HS-5 (cell line): ENCODE measurements at regions not wholly inside any gene's neighbourhood (a gene's known extent, or its start where the extent isn't known, plus 50 kb on each side); places are given as distances from the start of the nearest gene placed in this dataset.
"Not testable (repeated sequence)": the region's sequence is repeated elsewhere in the genome, so short reads cannot be mapped to it uniquely, and the experiment has no call there.

Source experiments
- DNase-seq: peaks from one replicate; pipeline ENCODE4 v3.0.0-alpha.2; 2012; ENCODE audit warnings: low read depth

- not testable (repeated sequence) for DNase-seq
Observed at GRCh38 chr20:30164389-30164788, 1093.1 kb upstream of the DEFB115 start.

GRCh38 chr20:30167540-30167939 lies 1089.9 kb upstream of the DEFB115 start:
- no peak for DNase-seq

DNA sequence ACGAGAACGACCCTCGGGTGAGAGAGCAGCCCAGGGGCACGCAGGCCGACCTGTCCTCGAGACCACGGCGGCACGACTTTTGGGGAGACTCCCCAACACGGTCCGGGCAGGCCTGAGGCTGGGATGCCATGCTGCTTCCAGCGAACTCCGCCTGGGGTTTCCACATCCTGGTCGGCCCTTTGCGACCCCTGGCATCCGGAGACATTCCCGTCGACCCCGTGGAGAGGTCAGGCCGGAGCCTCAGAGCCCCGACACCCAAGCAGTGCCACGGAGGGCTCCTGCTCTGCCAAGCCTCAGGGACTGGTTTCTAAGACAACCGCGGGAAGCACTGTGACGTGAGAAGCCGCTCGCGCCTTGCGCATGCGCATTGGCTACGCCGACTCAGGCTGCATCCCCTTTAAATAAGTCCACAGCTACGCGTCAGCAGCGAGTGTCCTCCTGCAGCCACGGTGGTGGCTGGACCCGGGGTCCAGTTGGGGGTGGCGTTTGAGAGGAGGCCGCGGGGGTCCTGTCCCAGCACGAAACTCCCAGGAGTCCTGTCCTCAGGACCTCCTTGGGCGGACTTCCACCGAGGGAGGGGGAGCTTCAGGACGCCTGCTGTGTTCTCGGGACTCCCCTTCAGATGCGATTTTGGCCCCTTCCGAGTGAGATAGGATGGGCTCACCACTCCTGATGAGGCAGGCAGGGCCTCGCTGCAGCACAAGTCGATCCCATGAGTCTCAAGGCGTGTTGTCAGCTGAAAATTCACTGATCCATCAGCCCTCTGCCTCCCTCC lies 1089.3 kb upstream of the DEFB115 start:
- DNase-seq = no peak

- no peak for DNase-seq
Observed at GRCh38 chr20:30168800-30169138, 1088.7 kb upstream of the DEFB115 start.

DNA sequence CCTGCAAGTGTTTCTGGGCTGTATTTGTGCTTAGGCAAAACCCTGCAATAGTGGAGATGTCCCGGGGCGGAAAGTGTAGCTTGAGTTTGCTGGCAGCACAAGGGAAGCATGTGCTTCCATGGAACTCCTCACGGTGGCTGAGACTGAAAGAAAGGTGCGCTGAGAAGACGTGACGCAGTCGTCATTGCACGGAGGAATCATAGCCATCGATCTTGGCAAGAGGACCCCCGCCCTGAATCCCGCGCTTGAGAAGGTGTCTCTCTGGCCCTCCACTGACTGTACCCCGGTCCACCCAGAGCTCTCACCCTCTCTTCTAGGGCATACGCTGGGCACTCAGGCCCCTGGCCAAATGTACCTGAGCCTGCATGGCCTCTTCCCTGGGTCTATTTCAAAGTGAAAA lies 1081.8 kb upstream of the DEFB115 start:
- DNase-seq = no peak

DNA sequence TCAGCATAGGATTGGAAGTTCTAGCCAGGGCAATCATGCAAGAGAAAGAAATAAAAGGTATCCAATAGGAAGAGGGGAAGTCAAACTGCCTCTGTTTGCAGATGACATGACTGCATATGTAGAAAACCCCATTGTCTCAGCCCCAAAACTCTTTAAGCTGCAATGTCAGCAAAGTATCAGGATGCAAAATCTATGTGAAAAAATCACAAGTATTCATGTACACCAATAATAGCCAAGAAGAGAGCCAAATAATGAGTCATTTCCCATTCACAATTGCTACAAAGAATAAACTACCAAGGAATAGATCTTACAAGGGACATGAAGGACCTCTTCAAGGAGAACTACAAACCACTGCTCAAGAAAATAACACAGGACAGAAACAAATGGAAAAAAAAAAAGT lies 1074.3 kb upstream of the DEFB115 start:
- not testable (repeated sequence) for DNase-seq

GRCh38 chr20:30191785-30192184 lies 1065.7 kb upstream of the DEFB115 start:
- not testable (repeated sequence) for DNase-seq

GRCh38 chr20:30234477-30234876 lies 1023.0 kb upstream of the DEFB115 start:
- not testable (repeated sequence) for DNase-seq

DNA sequence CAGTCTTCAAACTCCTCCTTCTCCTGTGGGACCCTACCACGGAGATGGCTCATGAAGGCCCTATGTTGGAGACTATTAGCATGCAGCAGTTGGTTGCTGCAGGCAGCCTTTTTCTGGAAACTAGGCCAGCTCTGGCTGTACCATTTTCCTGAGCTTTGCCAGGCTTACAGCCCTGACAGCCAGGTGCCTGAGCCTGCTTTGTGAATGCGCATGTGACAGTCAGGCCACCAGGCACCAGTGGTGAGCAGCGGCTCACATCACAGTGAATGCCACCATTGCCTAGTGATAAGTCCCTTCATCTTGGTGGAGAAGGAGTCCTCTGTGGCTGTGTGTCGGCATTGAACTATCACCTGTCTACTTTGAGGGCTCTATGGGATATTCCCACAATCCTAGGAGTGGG lies 982.4 kb upstream of the DEFB115 start:
- not testable (repeated sequence) for DNase-seq

DNA sequence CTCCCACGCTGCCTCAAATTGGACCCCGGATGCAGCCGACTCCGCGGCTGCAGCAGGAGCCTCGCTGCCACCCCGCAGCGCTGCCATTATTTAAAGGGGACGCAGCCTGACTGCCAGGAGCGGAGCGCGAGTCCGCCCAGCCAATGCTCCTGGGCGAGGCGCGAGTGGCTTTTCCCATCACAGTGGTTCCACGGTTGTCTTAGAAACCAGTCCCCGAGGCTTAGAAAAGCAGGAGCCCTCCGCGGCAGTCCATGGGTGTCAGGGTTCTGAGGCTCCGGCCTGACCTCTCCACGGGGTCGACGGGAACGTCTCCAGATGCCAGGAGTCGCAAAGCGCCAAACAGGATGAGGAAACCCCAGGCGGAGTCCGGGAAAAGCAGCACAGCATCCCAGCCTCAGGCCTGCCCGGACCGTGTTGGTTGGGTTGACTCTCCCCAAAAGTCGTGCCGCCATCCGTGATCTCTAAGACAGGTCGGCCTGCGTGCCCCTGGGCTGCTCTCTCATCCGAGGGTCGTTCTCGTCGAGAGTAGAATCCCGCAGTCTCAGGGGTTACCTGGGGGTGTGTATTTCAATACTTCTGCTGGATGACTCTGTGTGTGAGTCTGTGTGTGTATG lies 975.8 kb upstream of the DEFB115 start:
- DNase-seq = no peak

GRCh38 chr20:30283476-30284280 lies 973.8 kb upstream of the DEFB115 start:
- DNase-seq = peak; percentile 31

DNA sequence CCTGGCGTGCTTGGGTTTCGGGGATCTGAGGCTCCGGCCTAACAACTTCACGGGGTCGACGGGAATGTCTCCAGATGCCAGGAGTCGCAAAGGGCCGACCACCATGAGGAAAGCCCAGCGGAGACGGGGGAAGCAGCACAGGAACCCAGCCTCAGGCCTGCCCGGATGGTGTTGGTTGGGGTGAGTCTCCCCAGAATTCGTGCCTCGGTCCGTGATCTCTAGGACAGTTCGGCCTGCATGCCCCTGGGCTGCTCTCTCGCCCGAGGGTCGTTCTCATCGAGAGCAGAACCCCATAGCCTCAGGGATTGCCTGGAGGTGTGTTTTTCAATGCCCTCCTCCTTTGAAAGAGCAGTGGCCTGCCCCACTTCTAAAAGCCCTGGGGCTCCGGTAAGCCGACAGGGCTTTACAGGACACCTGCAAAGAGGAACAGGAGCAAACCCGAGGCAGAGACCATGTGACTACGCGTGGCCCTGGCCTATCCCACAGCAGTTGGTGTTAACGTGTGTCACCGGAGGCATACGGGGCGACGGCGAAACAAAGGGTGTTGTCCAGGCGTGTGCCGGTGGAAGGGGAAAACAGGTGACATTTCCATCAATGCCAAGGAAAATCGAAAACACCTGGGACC lies 973.1 kb upstream of the DEFB115 start:
- no peak for DNase-seq

DNA sequence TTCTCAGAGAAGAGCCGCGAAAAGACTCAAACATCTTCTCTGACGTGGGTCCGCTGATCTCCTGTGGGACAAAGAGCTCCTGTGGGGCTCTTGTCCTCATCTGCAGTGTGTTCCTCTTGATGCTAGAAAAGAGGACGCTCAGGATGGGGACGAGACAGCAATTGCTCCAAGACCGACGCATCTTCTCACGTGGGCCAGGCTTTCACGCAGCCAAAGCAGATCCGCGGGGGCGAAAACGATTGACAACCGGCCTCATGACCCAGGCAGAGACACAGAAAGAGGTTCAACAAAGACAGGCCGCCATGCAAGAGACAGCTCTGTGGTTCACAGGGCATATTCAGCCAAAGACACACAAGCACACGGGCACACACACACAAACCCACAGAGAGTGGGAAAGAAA lies 971.8 kb upstream of the DEFB115 start:
- no peak for DNase-seq

DNA sequence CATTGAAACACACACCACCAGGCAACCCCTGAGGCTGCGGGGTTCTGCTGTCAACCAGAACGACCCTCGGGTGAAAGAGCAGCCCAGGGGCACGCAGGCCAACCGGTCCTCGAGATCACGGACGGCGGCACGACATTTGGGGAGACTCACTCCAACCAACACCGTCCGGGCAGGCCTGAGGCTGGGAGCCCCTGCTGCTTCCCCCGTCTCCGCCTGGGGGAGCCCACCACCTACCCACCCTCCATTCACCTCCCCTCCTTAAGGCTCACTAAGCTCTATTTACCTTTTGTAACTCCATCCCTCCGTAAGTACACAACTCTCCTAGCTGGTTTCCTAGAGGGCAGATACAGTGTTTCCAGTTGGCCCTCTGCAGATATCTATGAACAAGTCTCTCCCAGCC lies 971.3 kb upstream of the DEFB115 start:
- DNase-seq = no peak

GRCh38 chr20:30287459-30287858 lies 970.0 kb upstream of the DEFB115 start:
- not testable (repeated sequence) for DNase-seq

GRCh38 chr20:30288346-30288745 lies 969.1 kb upstream of the DEFB115 start:
- DNase-seq = no peak

DNA sequence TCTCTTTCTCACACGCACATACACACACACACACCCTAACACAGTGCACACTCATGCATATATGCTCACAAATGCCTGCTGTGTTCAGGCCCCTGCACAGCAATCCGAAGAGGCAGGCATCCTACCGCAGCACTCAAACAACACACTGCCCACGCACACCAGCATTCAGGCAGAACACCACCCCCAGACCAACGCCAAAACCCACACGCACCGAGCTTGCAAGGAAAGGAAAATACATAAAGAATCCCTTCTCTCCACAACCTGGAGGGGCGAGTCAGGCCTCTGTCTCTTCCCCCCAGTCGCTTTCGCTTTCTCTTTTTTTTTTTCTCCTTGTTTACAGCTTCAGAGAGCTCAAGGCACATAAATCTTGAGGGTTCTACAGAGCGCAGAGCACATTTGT lies 968.4 kb upstream of the DEFB115 start:
- DNase-seq = not testable (repeated sequence)

GRCh38 chr20:30289711-30290141 lies 967.7 kb upstream of the DEFB115 start:
- not testable (repeated sequence) for DNase-seq

DNA sequence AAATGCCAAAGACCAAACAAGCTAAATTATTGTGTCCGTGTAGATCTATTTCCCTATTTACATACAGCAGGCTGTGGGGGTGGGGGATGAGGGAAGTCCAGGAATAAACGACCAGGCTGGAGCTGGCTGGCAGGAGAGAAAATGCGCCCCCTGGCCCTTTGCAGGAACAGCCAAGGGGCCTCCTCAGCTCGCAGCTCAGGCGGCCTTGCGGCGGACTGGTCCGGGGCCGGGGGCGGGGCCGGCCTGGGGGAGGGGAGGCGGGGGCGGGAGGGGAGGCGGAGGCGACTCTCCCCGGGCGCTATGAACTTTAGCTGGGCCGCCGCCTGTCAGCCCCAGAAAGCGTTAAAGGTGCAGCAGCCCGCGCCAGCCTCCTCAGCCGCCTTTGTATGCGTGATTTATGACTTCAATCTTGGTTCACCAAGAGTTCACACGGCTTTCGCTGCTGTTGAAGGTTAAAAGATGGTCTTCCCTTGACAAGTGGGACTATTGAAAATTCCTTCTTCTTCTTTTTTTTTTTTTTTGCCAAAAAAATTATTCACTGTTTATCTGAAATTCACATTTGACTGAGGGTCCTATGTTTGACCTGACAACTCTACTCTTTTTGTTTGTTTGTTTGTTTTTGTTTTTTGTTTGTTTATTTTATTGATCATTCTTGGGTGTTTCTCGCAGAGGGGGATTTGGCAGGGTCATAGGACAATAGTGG lies 967.0 kb upstream of the DEFB115 start:
- not testable (repeated sequence) for DNase-seq

- not testable (repeated sequence) for DNase-seq
Observed at GRCh38 chr20:30291064-30291379, 966.4 kb upstream of the DEFB115 start.

DNA sequence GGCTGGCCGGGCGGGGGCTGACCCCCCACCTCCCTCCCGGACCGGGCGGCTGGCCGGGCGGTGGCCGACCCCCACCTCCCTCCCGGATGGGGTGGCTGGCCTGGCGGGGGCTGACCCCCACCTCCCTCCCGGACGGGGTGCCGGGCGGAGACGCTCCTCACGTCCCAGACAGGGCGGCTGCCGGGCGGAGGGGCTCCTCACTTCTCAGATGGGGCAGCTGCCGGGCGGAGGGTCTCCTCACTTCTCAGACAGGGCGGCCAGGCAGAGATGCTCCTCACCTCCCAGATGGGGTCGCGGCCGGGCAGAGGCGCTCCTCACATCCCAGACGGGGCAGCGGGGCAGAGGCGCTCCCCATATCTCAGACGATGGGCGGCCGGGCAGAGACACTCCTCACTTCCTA lies 965.8 kb upstream of the DEFB115 start:
- DNase-seq = not testable (repeated sequence)

DNA sequence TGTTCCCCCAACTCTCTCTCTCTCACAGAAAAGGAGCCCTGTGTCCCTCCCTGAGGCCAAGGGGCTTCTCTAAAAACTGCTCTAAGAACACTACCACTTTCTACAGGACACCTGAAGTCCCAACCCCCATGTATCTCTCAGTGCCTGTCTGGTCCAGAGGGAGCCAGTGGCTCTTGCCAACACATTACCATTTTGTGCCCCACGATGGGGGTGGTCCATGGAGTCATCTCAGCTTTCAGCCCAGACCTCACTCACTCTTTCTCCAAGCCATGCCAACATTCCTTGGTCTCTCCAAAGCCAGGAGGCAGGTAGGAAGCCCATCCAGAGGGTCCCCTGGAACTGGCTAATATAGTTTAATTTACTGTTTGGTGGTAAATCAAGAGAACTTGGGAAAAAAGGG lies 962.1 kb upstream of the DEFB115 start:
- DNase-seq = not testable (repeated sequence)
